Frontal cortex (tissue), 3 donors: ENCODE measurements at regions not wholly inside any gene's neighbourhood (a gene's known extent, or its start where the extent isn't known, plus 50 kb on each side); places are given as distances from the start of the nearest gene placed in this dataset.

ENCODE experiments used
- DNase-seq, 2 donors: peaks; one replicate each; pipeline ENCODE4 v3.0.0; 2012; ENCODE audit warnings: low spot score in 2 of 2
- FAIRE-seq: peaks from 2 replicates; lab custom pipeline; 2012; peaks lifted over from hg19 to GRCh38; lab: Jason Lieb, UNC
- donor health status: control.
- donor health status: control.
- donor health status: control.

GRCh38 chr13:97057176-97057575, 62.9 kb upstream of the OXGR1 start:
- FAIRE-seq (no peak), DNase-seq (no peak)

GRCh38 chr13:97058391-97058790, 64.1 kb upstream of the OXGR1 start:
- DNase-seq (no peak), FAIRE-seq (no peak)

DNA sequence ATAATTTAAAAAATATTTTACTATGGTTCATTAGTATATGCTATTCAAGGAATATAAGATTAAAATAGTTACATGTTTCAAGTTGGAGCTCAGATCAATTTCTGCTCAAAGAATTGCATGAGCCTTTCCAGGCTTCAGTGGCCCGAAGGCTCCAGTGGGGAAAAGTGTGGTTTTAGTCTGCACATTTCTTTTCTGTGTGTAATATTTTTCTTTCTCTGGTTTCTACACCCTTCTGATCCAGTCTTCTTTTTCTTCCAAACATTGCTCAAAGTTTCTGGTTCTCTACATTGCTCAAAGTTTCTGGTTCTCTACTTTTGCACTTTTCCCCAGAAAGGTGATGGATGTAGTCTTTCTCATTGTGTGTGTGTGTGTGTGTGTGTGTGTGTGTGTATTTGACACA, 64.7 kb upstream of the OXGR1 start:
- DNase-seq (no peak), FAIRE-seq (no peak)

- DNase-seq, result no peak
- FAIRE-seq, result no peak
Observed at GRCh38 chr13:97067017-97067895, 73.0 kb upstream of the OXGR1 start.

GRCh38 chr13:97068151-97068550, 73.9 kb upstream of the OXGR1 start:
- DNase-seq, result no peak
- no peak for FAIRE-seq

GRCh38 chr13:97069050-97069815, 75.0 kb upstream of the OXGR1 start:
- no peak for DNase-seq
- no peak for FAIRE-seq

GRCh38 chr13:97072297-97072696, 78.0 kb upstream of the OXGR1 start:
- FAIRE-seq (no peak), DNase-seq (no peak)

GRCh38 chr13:97074618-97075017, 80.3 kb upstream of the OXGR1 start:
- FAIRE-seq, result no peak

GRCh38 chr13:97076898-97077297, 82.6 kb upstream of the OXGR1 start:
- no peak for FAIRE-seq
- no peak for DNase-seq

More at GRCh38 chr13:97074618-97075017, 80.3 kb upstream of the OXGR1 start:
- DNase-seq, result no peak

DNA sequence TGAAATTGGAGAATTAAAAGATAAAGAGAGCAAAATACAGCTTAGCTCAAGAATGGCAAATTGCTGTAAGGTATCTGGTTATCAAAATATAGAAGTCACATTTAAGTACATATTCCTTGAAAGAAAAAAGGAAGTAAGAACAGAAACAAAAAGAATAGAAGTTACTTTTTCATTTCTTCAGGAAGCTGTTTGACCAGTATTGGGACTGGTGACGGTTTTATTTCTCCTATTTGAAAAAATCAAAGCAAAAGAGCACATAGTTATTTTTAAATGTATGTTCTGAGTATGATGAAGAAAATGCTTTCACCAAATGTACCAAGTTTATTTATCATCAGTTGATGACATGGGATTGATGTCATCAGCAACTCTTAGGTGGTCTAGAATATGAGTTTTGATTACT, 83.1 kb upstream of the OXGR1 start:
- FAIRE-seq (no peak), DNase-seq (no peak)

DNA sequence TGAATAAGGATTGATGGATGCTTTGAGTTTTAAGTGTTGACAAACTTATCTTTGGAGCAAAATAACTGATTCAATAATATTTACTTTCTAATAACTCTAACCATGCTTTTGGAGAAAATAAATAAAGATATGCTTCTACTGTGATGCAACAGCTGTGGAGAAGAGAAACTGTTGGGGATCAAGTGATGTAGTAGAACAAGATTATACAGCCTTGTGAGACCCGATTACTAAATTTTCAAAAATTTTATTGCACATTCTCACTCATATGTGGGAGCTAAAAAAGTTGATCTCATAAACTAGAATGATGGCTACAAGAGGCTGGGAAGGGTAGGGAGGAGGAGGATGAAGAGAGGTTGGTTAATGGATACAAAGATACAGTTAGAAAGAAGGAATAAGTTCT, 85.5 kb upstream of the OXGR1 start:
- FAIRE-seq, result no peak
- no peak for DNase-seq

- no peak for DNase-seq
- FAIRE-seq, result no peak
Observed at GRCh38 chr13:97082461-97083207, 88.4 kb upstream of the OXGR1 start.

GRCh38 chr13:97091196-97091595, 96.9 kb upstream of the OXGR1 start:
- FAIRE-seq, result no peak

GRCh38 chr13:97100821-97101220, 106.5 kb upstream of the OXGR1 start:
- FAIRE-seq (no peak), DNase-seq (no peak)

More at GRCh38 chr13:97091196-97091595, 96.9 kb upstream of the OXGR1 start:
- no peak for DNase-seq

GRCh38 chr13:97101912-97102708, 107.8 kb upstream of the OXGR1 start:
- DNase-seq, result no peak
- FAIRE-seq, result no peak

- DNase-seq, result no peak
- FAIRE-seq, result no peak
Observed at GRCh38 chr13:97106323-97106722, 112.0 kb upstream of the OXGR1 start.

DNA sequence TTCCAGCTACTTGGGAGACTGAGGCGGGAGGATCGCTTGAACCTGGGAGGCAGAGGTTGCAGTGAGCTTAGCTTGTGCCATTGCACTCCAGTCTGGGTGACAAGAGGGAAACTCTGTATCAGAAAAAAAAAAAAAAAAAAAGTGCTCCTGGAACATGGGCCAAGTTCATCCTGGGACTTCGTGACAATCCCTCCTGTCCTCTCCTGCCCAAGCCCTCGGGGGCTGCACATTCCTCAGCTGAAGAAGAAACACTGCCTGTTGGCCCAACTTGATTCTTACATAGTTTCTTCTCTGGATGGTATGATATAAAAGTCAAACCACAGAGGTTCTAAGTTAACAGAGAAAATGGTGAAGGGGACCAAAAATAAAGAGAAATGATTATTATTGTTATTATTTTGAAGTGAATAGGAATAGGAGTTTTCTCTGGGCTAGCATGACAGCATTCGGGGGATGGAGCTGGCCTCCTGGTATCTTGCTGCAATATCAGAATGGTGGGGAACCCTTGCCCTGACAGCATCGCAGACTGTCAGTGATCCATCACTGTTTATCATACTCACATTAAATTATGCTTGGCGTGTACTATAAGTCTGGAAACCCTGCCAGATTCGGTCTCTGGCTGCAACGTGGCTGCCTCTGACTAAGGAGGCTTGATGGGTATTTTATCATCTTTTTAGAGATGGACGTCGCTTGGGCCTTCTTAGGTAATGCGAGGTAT, 113.7 kb upstream of the OXGR1 start:
- FAIRE-seq (no peak), DNase-seq (no peak)

DNA sequence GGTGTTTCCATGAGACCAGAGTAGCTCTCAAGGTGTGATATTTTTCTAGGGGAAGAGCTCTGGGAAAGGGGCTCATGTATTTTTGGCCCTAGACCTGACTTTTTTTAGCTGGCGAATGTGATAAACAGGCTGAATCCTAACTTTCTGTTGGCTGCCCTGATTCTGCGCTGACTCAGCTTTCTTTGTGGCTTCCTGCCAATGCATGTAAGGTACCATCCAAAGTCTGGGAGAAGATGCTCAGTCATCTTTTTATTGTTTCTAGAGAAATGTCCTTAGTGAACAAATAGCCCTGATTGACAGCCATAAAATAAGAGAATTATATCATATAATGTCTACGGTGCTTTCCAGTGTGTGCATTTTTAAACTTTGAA, 113.6 kb upstream of the MBNL2 start:
- DNase-seq, result no peak
- no peak for FAIRE-seq

DNA sequence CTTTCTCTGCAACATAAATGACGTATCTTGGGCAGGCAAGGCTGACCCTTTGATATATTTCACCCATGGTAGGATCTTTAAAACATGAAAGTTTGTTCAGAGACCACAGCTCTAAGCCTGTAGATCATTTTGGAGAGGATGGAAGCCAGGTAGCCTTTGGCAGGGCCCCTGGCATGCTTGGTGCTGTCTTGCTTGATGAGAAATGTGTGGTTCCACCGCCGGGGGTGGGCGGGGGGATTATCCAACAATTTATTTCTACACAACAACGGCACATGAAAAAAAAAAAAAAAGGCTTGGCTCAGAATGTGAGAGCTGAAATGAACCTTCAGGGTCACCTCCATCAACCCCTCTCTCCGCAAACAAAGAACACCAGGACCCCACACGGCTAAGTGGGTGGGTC, 112.9 kb upstream of the MBNL2 start:
- no peak for FAIRE-seq
- no peak for DNase-seq
